GM23248 (cell line): ENCODE measurements at regions not wholly inside any gene's neighbourhood (a gene's known extent, or its start where the extent isn't known, plus 50 kb on each side); places are given as distances from the start of the nearest gene placed in this dataset.
"Not testable (repeated sequence)": the region's sequence is repeated elsewhere in the genome, so short reads cannot be mapped to it uniquely, and the experiment has no call there.

ENCODE experiments used
- DNase-seq: peaks from one replicate; pipeline ENCODE4 v3.0.0-alpha.2; 2015
- H2AFZ ChIP-seq: fragments of 200-600 bp; sonication (generic); 2 replicates; pipeline ENCODE4 v1.6.1; 2016; ENCODE audit warnings: antibody characterized with exemption
- H3F3A ChIP-seq: fragments of 200-600 bp; sonication (generic); 2 replicates; pipeline ENCODE4 v1.6.1; 2016; ENCODE audit warnings: mild to moderate bottlenecking, antibody characterized with exemption, mixed run types; ENCODE audit not compliant: insufficient read depth
- H3K27ac ChIP-seq: fragments of 200-600 bp; sonication (generic); 2 replicates; pipeline ENCODE4 v1.5.1; 2016; ENCODE audit warnings: mild to moderate bottlenecking
- H3K27me3 ChIP-seq: fragments of 200-600 bp; sonication (generic); replicated peaks from 2 replicates; pipeline ENCODE4 v1.6.1; 2016; ENCODE audit warnings: mild to moderate bottlenecking; ENCODE audit not compliant: insufficient read depth
- H3K36me3 ChIP-seq: fragments of 200-600 bp; sonication (generic); 2 replicates; pipeline ENCODE4 v1.6.1; 2016; ENCODE audit warnings: low read depth, mild to moderate bottlenecking
- H3K4me1 ChIP-seq: fragments of 200-600 bp; sonication (generic); 2 replicates; pipeline ENCODE4 v1.6.1; 2016; ENCODE audit warnings: mild to moderate bottlenecking; ENCODE audit not compliant: insufficient read depth
- H3K4me2 ChIP-seq: fragments of 200-600 bp; sonication (generic); one replicate; pipeline ENCODE4 v1.6.1; 2016; ENCODE audit warnings: mild to moderate bottlenecking; ENCODE audit not compliant: unreplicated experiment
- H3K4me3 ChIP-seq: fragments of 200-600 bp; sonication (generic); 2 replicates; pipeline ENCODE4 v1.5.1; 2016; ENCODE audit warnings: mild to moderate bottlenecking
- H3K79me2 ChIP-seq: fragments of 200-600 bp; sonication (generic); 2 replicates; pipeline ENCODE4 v1.6.1; 2016; ENCODE audit warnings: mild to moderate bottlenecking; ENCODE audit not compliant: insufficient read depth
- H3K9ac ChIP-seq: fragments of 200-600 bp; sonication (generic); 2 replicates; pipeline ENCODE4 v1.6.1; 2016; ENCODE audit warnings: mild to moderate bottlenecking
- H3K9me2 ChIP-seq: fragments of 200-600 bp; sonication (generic); 2 replicates; pipeline ENCODE4 v1.6.1; 2016; ENCODE audit warnings: mixed run types, mild to moderate bottlenecking, moderate library complexity; ENCODE audit not compliant: insufficient read depth
- H3K9me3 ChIP-seq: fragments of 200-600 bp; sonication (generic); one replicate; pipeline ENCODE4 v1.6.1; 2017; ENCODE audit warnings: low read depth
- H4K20me1 ChIP-seq: fragments of 200-600 bp; sonication (generic); 2 replicates; pipeline ENCODE4 v1.6.0; 2016; ENCODE audit not compliant: insufficient read depth
- EZH2 ChIP-seq: fragments of 200-600 bp; sonication (generic); IDR thresholded peaks from 2 replicates; pipeline ENCODE4 v1.6.1; 2018; ENCODE audit warnings: antibody characterized with exemption, mild to moderate bottlenecking; ENCODE audit not compliant: insufficient read depth, poor library complexity, severe bottlenecking
- EZH2phosphoT487 ChIP-seq: fragments of 200-600 bp; sonication (generic); IDR thresholded peaks from 2 replicates; pipeline ENCODE4 v1.6.1; 2018; ENCODE audit warnings: antibody characterized with exemption, moderate library complexity, mild to moderate bottlenecking, low read depth; ENCODE audit not compliant: insufficient read depth
- WGBS, 2 experiments: methylation state at CpG; one replicate each; pipeline ENCODE4 v1.1.6; 2015 to 2017; ENCODE audit warnings: low lambda C conversion rate in 2 of 2, low coverage in 1 of 2; ENCODE audit errors: missing lambda C conversion rate in 2 of 2; 5-methylcytosine and 5-hydroxymethylcytosine counted together
- in situ Hi-C: fragments of 300-500 bp; cut with MboI; formaldehyde crosslinking; loops from 2 replicates; pipeline ENCODE4 v1.15.0; 2020

DNA sequence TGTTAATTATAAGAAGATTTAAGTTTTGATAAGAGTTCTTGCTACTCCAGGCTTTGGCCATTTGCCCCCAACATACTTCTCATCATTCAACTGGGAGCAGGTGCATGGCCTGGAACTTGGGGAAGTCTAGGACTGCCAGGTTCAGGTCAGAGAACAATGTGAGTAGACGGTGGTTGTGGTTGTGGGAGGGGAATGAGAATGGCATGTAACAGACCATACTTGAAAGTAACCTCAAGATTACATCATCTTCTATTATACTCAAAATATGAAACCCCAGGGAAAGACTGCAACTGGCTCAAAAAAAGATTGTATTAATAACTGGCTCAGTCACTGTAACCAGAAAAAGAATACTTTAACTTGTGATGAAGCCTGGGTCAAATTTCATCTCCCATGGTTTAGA, 364.9 kb upstream of the DPPA4 start:
- no peak overlapping the region for H2AFZ ChIP-seq
- H3K27ac ChIP-seq, result no peak overlapping the region
- in situ Hi-C loops, result no loop called here
- H3K36me3 ChIP-seq, result no peaks in the 10 kb centered on the region
- WGBS, 2 experiments, result 17 to 20% methylated on average over 1 of the region's 1 CpG
- no peaks in the 10 kb centered on the region for H3K4me1 ChIP-seq
- no peaks in the 10 kb centered on the region for H3K79me2 ChIP-seq
- H3K4me3 ChIP-seq, result no peak overlapping the region
- no peaks in the 10 kb centered on the region; the same call in 1 of the 2 replicates for H3K27me3 ChIP-seq
- no peak overlapping the region for H3K9ac ChIP-seq
- H4K20me1 ChIP-seq, result no peaks in the 10 kb centered on the region
- TF ChIP-seq EZH2phosphoT487, result no peak
- TF ChIP-seq EZH2, result no peak
- H3K9me2 ChIP-seq, result no peaks in the 10 kb centered on the region
- no peaks in the 10 kb centered on the region for H3F3A ChIP-seq
- no peak overlapping the region for H3K4me2 ChIP-seq
- no peaks in the 10 kb centered on the region for H3K9me3 ChIP-seq
- DNase-seq, result peak; percentile 4

DNA sequence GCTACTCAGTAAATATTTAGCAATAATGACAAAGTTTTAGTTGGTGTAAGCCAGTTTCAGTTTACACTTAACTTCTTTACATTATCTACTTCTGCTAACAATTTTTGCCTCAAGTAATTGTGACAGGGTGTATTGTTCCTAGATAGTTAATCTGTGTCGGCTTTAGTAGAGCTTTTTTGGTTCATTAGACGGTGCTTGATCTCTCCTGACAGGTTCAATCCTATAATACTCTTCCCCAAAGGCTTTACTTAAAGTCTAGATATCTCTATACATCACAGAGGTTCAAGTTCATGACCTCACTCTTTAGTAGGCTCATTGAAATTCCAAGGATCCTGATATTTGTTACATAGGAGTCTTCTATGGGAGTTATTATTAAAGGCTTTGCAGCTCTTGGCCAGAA, 365.6 kb upstream of the DPPA4 start:
- no peaks in the 10 kb centered on the region for H3K4me1 ChIP-seq
- no peaks in the 10 kb centered on the region for H3K9me3 ChIP-seq
- H3K27me3 ChIP-seq, result no peaks in the 10 kb centered on the region; the same call in 1 of the 2 replicates
- no peak overlapping the region for H3K27ac ChIP-seq
- H3K9me2 ChIP-seq, result no peaks in the 10 kb centered on the region
- no peaks in the 10 kb centered on the region for H3K79me2 ChIP-seq
- WGBS, 2 experiments, result 30% methylated on average over 2 of the region's 2 CpGs
- no peaks in the 10 kb centered on the region for H3F3A ChIP-seq
- no peak for DNase-seq
- TF ChIP-seq EZH2phosphoT487 (no peak), EZH2 (no peak)
- H3K9ac ChIP-seq, result no peak overlapping the region
- in situ Hi-C loops, result no loop called here
- no peak overlapping the region for H3K4me2 ChIP-seq
- H4K20me1 ChIP-seq, result no peaks in the 10 kb centered on the region
- no peak overlapping the region for H3K4me3 ChIP-seq
- no peak overlapping the region for H2AFZ ChIP-seq
- no peaks in the 10 kb centered on the region for H3K36me3 ChIP-seq

DNA sequence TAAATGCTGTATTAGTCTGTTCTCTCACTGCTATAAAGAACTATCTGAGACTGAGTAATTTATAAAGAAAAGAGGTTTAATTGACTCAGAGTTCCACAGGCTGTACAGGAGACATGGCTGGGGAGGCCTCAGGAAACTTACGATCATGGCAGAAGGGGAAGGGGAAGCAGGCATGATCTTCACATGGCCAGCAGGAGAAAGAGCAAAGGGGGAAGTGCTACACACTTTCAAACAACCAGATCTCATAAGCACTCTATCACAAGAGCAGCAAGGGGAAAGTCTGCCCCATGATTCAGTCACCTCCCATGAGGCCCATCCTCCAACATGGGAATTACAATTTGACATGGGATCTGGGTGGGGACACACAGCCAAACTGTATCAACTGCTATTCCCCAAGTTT, 367.8 kb upstream of the DPPA4 start:
- in situ Hi-C loops, H3K4me3 ChIP-seq: not testable (repeated sequence)
- 50 to 64% methylated on average over 1 of the region's 1 CpG for WGBS, 2 experiments

DNA sequence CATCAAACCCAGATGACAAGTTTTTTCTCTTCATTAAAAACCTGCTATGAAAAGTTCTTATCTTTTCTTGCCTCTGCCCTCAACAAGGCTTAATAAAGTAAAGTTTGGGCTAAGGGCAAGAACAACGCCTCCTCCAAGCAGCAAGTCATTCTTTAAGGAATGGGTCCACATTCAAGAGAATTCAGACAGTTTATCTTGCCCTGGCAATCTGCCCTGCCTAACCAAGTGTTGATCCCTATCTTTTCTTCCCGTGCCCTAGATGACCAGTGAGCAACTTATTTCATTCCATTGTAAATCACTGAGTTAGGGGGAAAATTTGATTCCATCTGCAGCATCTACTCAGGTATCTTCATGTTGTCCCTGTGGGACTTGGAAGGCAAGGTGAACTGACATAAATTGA, 370.3 kb upstream of the DPPA4 start:
- WGBS, 2 experiments, result 12 to 28% methylated on average over 2 of the region's 2 CpGs
- in situ Hi-C loops, result no loop called here
- H3K79me2 ChIP-seq, result no peaks in the 10 kb centered on the region
- no peak overlapping the region for H3K4me3 ChIP-seq
- H3K36me3 ChIP-seq, result no peaks in the 10 kb centered on the region
- H3K9me3 ChIP-seq, result no peaks in the 10 kb centered on the region
- no peaks in the 10 kb centered on the region for H4K20me1 ChIP-seq
- TF ChIP-seq EZH2, result no peak
- TF ChIP-seq EZH2phosphoT487, result no peak
- DNase-seq, result no peak
- H3K9me2 ChIP-seq, result no peaks in the 10 kb centered on the region
- no peak overlapping the region for H2AFZ ChIP-seq
- H3K4me1 ChIP-seq, result no peaks in the 10 kb centered on the region
- no peak overlapping the region for H3K27ac ChIP-seq
- H3K9ac ChIP-seq, result no peak overlapping the region
- no peak overlapping the region for H3K4me2 ChIP-seq
- no peaks in the 10 kb centered on the region for H3K27me3 ChIP-seq
- H3F3A ChIP-seq, result no peaks in the 10 kb centered on the region

More for the DNA sequence above, 367.8 kb upstream of the DPPA4 start:
- H3K36me3 ChIP-seq, H3K9ac ChIP-seq, H3K4me1 ChIP-seq, H3K27ac ChIP-seq, H3K79me2 ChIP-seq, H2AFZ ChIP-seq, H3K4me2 ChIP-seq, H4K20me1 ChIP-seq, H3K9me3 ChIP-seq, H3K27me3 ChIP-seq, H3K9me2 ChIP-seq, DNase-seq, H3F3A ChIP-seq: not testable (repeated sequence)

DNA sequence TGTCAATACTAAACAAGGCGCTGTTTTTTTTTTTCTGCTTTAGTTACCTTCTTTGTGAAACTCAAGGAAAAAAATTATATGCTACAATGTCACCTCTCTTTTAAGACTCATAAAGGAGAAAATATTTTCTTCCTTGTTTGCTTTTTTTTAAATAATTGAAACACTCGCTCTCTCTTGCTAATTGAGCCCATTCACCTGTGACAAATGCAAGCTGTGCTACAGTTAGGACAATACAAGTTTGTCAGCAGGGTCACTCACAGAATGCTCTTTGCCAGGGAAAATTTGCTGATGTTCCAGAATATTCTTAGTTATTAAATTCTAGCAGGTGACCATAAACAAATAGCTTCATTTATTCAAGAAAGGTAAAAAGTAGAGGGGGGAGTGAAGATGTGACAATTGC, 375.9 kb upstream of the DPPA4 start:
- no peaks in the 10 kb centered on the region for H3K4me1 ChIP-seq
- no peak overlapping the region for H2AFZ ChIP-seq
- no peak overlapping the region for H3K9ac ChIP-seq
- no peaks in the 10 kb centered on the region for H3F3A ChIP-seq
- no peaks in the 10 kb centered on the region for H4K20me1 ChIP-seq
- H3K4me2 ChIP-seq, result no peak overlapping the region
- H3K4me3 ChIP-seq, result no peak overlapping the region
- no peak overlapping the region for H3K27ac ChIP-seq
- H3K79me2 ChIP-seq, result no peaks in the 10 kb centered on the region
- DNase-seq, result no peak
- in situ Hi-C loops, result no loop called here
- no peaks in the 10 kb centered on the region for H3K36me3 ChIP-seq
- H3K9me3 ChIP-seq, result no peaks in the 10 kb centered on the region
- 23% methylated on average over 2 of the region's 2 CpGs for WGBS, 2 experiments
- H3K9me2 ChIP-seq, result no peaks in the 10 kb centered on the region
- no peaks in the 10 kb centered on the region for H3K27me3 ChIP-seq
- TF ChIP-seq EZH2phosphoT487 (no peak), EZH2 (no peak)
